ENCODE measurements at regions not wholly inside any gene's neighbourhood (a gene's known extent, or its start where the extent isn't known, plus 50 kb on each side); places are given as distances from the start of the nearest gene placed in this dataset.

GRCh38 chr1:95427525-95427924 lies 193.5 kb downstream of the RWDD3 start:
- no peak overlapping the region for H2AFZ ChIP-seq (ENCODE audit: insufficient read depth, low read depth, low read length, poor library complexity, severe bottlenecking)
- H3K9ac ChIP-seq (ENCODE audit: insufficient read depth, low read length, poor library complexity, severe bottlenecking), result no peak overlapping the region
- H3K79me2 ChIP-seq (ENCODE audit: insufficient read depth, low read length), result no peaks in the 10 kb centered on the region
- no peak overlapping the region for H3K4me3 Mint-ChIP-seq
- H3K27ac Mint-ChIP-seq, result no peak overlapping the region
- H3K36me3 Mint-ChIP-seq, result no peaks in the 10 kb centered on the region
- H3K4me1 ChIP-seq (ENCODE audit: control insufficient read depth in 1 of 2, insufficient read depth in 2 of 2, low read length in 2 of 2), result no peaks in the 10 kb centered on the region
- no peak for DNase-seq
- H3K4me1 Mint-ChIP-seq, result no peaks in the 10 kb centered on the region
- H3K27me3 Mint-ChIP-seq (ENCODE audit: low read depth in 3 of 3), result no peaks in the 10 kb centered on the region
- no peaks in the 10 kb centered on the region for H4K20me1 ChIP-seq (ENCODE audit: insufficient read depth, low read length)
- intact Hi-C loops (cut with micrococcal nuclease), result no loop called here
- H3K4me3 ChIP-seq (replicated peaks in 1 of 3; ENCODE audit: low read depth in 2 of 3, low read length in 3 of 3), result no peak overlapping the region
- H3K27me3 ChIP-seq (ENCODE audit: control insufficient read depth in 2 of 2, insufficient read depth in 2 of 2, low read length in 2 of 2), result no peaks in the 10 kb centered on the region
- peaks cover 0 to 17% (median 6%) of the 10 kb centered on the region in 7 donors for H3K9me3 Mint-ChIP-seq
- peaks cover 0 to 11% of the 10 kb centered on the region in 2 donors for H3K9me3 ChIP-seq (replicated peaks in 1 of 2; ENCODE audit: control insufficient read depth in 1 of 2, insufficient read depth in 1 of 2, low read length in 2 of 2)
- TF ChIP-seq CTCF (IDR thresholded peaks at IDR 0.05), result no peak
- no peak overlapping the region for H3K27ac ChIP-seq (ENCODE audit: low read depth in 1 of 2, low read length in 2 of 2)
- H3K36me3 ChIP-seq (replicated peaks in 1 of 2; ENCODE audit: control insufficient read depth in 1 of 2, insufficient read depth in 2 of 2, low read length in 2 of 2), result no peaks in the 10 kb centered on the region
- no peak overlapping the region for H3K4me2 ChIP-seq (replicated peaks; ENCODE audit: extremely low read depth, low read length, poor library complexity, severe bottlenecking)

- H3K4me3 Mint-ChIP-seq, result no peak overlapping the region
- H3K27me3 Mint-ChIP-seq (ENCODE audit: low read depth in 3 of 3), result no peaks in the 10 kb centered on the region
- no peaks in the 10 kb centered on the region for H4K20me1 ChIP-seq (ENCODE audit: insufficient read depth, low read length)
- H3K4me3 ChIP-seq (replicated peaks in 1 of 3; ENCODE audit: low read depth in 2 of 3, low read length in 3 of 3), result no peak overlapping the region
- peaks cover 0 to 3% of the 10 kb centered on the region in 2 donors for H3K9me3 ChIP-seq (replicated peaks in 1 of 2; ENCODE audit: control insufficient read depth in 1 of 2, insufficient read depth in 1 of 2, low read length in 2 of 2)
- H2AFZ ChIP-seq (ENCODE audit: insufficient read depth, low read depth, low read length, poor library complexity, severe bottlenecking), result no peak overlapping the region
- DNase-seq, result no peak
- no peaks in the 10 kb centered on the region for H3K4me1 ChIP-seq (ENCODE audit: control insufficient read depth in 1 of 2, insufficient read depth in 2 of 2, low read length in 2 of 2)
- H3K27ac ChIP-seq (ENCODE audit: low read depth in 1 of 2, low read length in 2 of 2), result no peak overlapping the region
- H3K79me2 ChIP-seq (ENCODE audit: insufficient read depth, low read length), result no peaks in the 10 kb centered on the region
- H3K27ac Mint-ChIP-seq, result no peak overlapping the region
- H3K36me3 ChIP-seq (replicated peaks in 1 of 2; ENCODE audit: control insufficient read depth in 1 of 2, insufficient read depth in 2 of 2, low read length in 2 of 2), result no peaks in the 10 kb centered on the region
- H3K9me3 Mint-ChIP-seq, result peaks cover 0 to 9% (median 4%) of the 10 kb centered on the region in 7 donors
- no peaks in the 10 kb centered on the region for H3K27me3 ChIP-seq (ENCODE audit: control insufficient read depth in 2 of 2, insufficient read depth in 2 of 2, low read length in 2 of 2)
- TF ChIP-seq CTCF (IDR thresholded peaks at IDR 0.05), result no peak
- intact Hi-C loops (cut with micrococcal nuclease), result no loop called here
- no CpG with 5 or more reads among the region's 2 CpGs for WGBS (ENCODE audit: insufficient coverage)
- no peak overlapping the region for H3K4me2 ChIP-seq (replicated peaks; ENCODE audit: extremely low read depth, low read length, poor library complexity, severe bottlenecking)
- no peaks in the 10 kb centered on the region for H3K4me1 Mint-ChIP-seq
- no peaks in the 10 kb centered on the region for H3K36me3 Mint-ChIP-seq
- H3K9ac ChIP-seq (ENCODE audit: insufficient read depth, low read length, poor library complexity, severe bottlenecking), result no peak overlapping the region
Measured at GRCh38 chr1:95431235-95431634, 197.2 kb downstream of the RWDD3 start.

Measured in CD14-positive monocyte (primary cell).